H1 (cell line): ENCODE measurements at regions not wholly inside any gene's neighbourhood (a gene's known extent, or its start where the extent isn't known, plus 50 kb on each side); places are given as distances from the start of the nearest gene placed in this dataset.

ENCODE experiments used
- CTCF ChIA-PET: fragments of 300-600 bp; sonication (Branson Sonifier 250); formaldehyde crosslinking; loops from one replicate; lab custom pipeline; 2021; ENCODE audit not compliant: partially characterized antibody; lab: Charles Lee
- POLR2A ChIA-PET: fragments of 300-600 bp; sonication (Branson Sonifier 250); formaldehyde crosslinking; loops from one replicate; lab custom pipeline; 2021; ENCODE audit warnings: inconsistent platforms; ENCODE audit not compliant: partially characterized antibody; lab: Charles Lee
- DNase-seq, 2 experiments: peaks; one replicate each; pipeline versions ENCODE4 v3.0.0 to v3.0.0-alpha.2; 2010 to 2022; ENCODE audit warnings: low spot score in 2 of 2, low read depth in 1 of 2, mixed read lengths in 1 of 2
- FAIRE-seq: peaks from 2 replicates; lab custom pipeline; 2011; peaks lifted over from hg19 to GRCh38; lab: Jason Lieb, UNC
- H2AFZ ChIP-seq: 2 replicates; pipeline ENCODE4 v1.8.1; 2012; ENCODE audit warnings: low read length, inconsistent platforms
- H2AK5ac ChIP-seq: 2 replicates; pipeline ENCODE4 v1.6.1; 2013; ENCODE audit warnings: low read depth, low read length
- H2BK120ac ChIP-seq: replicated peaks from 2 replicates; pipeline ENCODE3; 2013; ENCODE audit warnings: low read depth, low read length, inconsistent platforms
- H2BK12ac ChIP-seq: 2 replicates; pipeline ENCODE4 v1.6.1; 2013; ENCODE audit warnings: low read depth, low read length
- H2BK15ac ChIP-seq: 2 replicates; pipeline ENCODE4 v1.6.1; 2013; ENCODE audit warnings: low read length
- H2BK20ac ChIP-seq: 2 replicates; pipeline ENCODE4 v1.6.1; 2013; ENCODE audit warnings: low read length
- H2BK5ac ChIP-seq: 2 replicates; pipeline ENCODE4 v1.6.1; 2013; ENCODE audit warnings: low read depth, low read length
- H3K14ac ChIP-seq: 2 replicates; pipeline ENCODE4 v1.6.1; 2013; ENCODE audit warnings: inconsistent platforms; ENCODE audit not compliant: insufficient read length
- H3K18ac ChIP-seq: 2 replicates; pipeline ENCODE4 v1.6.1; 2013; ENCODE audit warnings: low read length; ENCODE audit errors: extremely low read depth
- H3K23ac ChIP-seq: 2 replicates; pipeline ENCODE4 v1.6.1; 2013; ENCODE audit warnings: inconsistent platforms; ENCODE audit not compliant: insufficient read length
- H3K23me2 ChIP-seq: 2 replicates; pipeline ENCODE4 v1.6.1; 2013; ENCODE audit warnings: low read depth, low read length
- H3K27ac ChIP-seq: 2 replicates; pipeline ENCODE4 v1.6.1; 2011; ENCODE audit warnings: low read depth, low read length, inconsistent platforms
- H3K27me3 ChIP-seq, 4 experiments: replicated peaks in 1 of 4; 1 replicate in 1 of 4; 2 replicates in 3 of 4; pipeline versions ENCODE4 v1.6.1 to v1.8.1; 2011 to 2013; ENCODE audit warnings: low read length in 3 of 4, mild to moderate bottlenecking in 3 of 4, inconsistent platforms in 2 of 4, mixed read lengths in 2 of 4, moderate library complexity in 1 of 4; ENCODE audit not compliant: control insufficient read depth in 3 of 4, insufficient read depth in 3 of 4; ENCODE audit errors: extremely low read depth in 1 of 4
- H3K36me3 ChIP-seq, 4 experiments: 2 replicates each; pipeline versions ENCODE4 v1.6.1 to v1.8.1; 2011 to 2013; ENCODE audit warnings: mild to moderate bottlenecking in 4 of 4, low read length in 3 of 4, moderate library complexity in 2 of 4, control low read depth in 1 of 4, inconsistent platforms in 1 of 4; ENCODE audit not compliant: insufficient read depth in 4 of 4, control insufficient read depth in 2 of 4
- H3K4ac ChIP-seq: replicated peaks from 2 replicates; pipeline ENCODE3; 2013; ENCODE audit warnings: low read length, low read depth, mixed read lengths, inconsistent platforms; ENCODE audit not compliant: insufficient read length
- H3K4me1 ChIP-seq, 4 experiments: replicated peaks in 1 of 4; 1 replicate in 1 of 4; 2 replicates in 3 of 4; pipeline versions ENCODE4 v1.6.1 to v1.8.1; 2011 to 2013; ENCODE audit warnings: low read length in 3 of 4, inconsistent platforms in 2 of 4, mixed read lengths in 1 of 4; ENCODE audit not compliant: insufficient read depth in 4 of 4, control insufficient read depth in 3 of 4
- H3K4me2 ChIP-seq, 2 experiments: 2 replicates each; pipeline versions ENCODE4 v1.6.1 to v1.8.1; 2011 to 2013; ENCODE audit warnings: low read depth in 2 of 2, low read length in 2 of 2, control low read depth in 1 of 2, inconsistent platforms in 1 of 2, mild to moderate bottlenecking in 1 of 2; ENCODE audit not compliant: insufficient read depth in 1 of 2
- H3K4me3 ChIP-seq, 4 experiments: fragments of 200-600, 300-600 bp in 1 of 4; sonication (generic), shearing (Covaris generic), sonication (Bioruptor Twin) in 1 of 4; 2 replicates each; pipeline versions ENCODE4 v1.5.1 to v1.8.1; 2011 to 2016; ENCODE audit warnings: low read length in 4 of 4, low read depth in 3 of 4, control low read depth in 2 of 4, inconsistent platforms in 2 of 4, mild to moderate bottlenecking in 2 of 4, mixed read lengths in 1 of 4, moderate library complexity in 1 of 4; ENCODE audit not compliant: insufficient read depth in 2 of 4; ENCODE audit errors: extremely low read depth in 1 of 4
- H3K56ac ChIP-seq: replicated peaks from 2 replicates; pipeline ENCODE3; 2013; ENCODE audit warnings: low read depth, mild to moderate bottlenecking, mixed read lengths, low read length, inconsistent platforms; ENCODE audit not compliant: insufficient read length
- H3K79me1 ChIP-seq: 2 replicates; pipeline ENCODE4 v1.6.1; 2013; ENCODE audit warnings: low read depth, low read length, control low read depth
- H3K79me2 ChIP-seq, 2 experiments: 2 replicates each; pipeline versions ENCODE4 v1.6.1 to v1.8.1; 2012 to 2013; ENCODE audit warnings: low read length in 2 of 2, mild to moderate bottlenecking in 2 of 2, inconsistent platforms in 1 of 2; ENCODE audit not compliant: insufficient read depth in 2 of 2, control insufficient read depth in 1 of 2
- H3K9ac ChIP-seq, 4 experiments: replicated peaks in 1 of 4; 1 replicate in 1 of 4; 2 replicates in 3 of 4; pipeline versions ENCODE4 v1.6.1 to v1.8.1; 2011 to 2013; ENCODE audit warnings: low read depth in 3 of 4, low read length in 3 of 4, control low read depth in 2 of 4, mild to moderate bottlenecking in 2 of 4, moderate library complexity in 2 of 4, inconsistent platforms in 1 of 4; ENCODE audit errors: extremely low read depth in 1 of 4
- H3K9me3 ChIP-seq, 2 experiments: 2 replicates each; pipeline versions ENCODE4 v1.6.1 to v1.8.1; 2012 to 2013; ENCODE audit warnings: mild to moderate bottlenecking in 2 of 2, moderate library complexity in 2 of 2, control low read depth in 1 of 2, inconsistent platforms in 1 of 2, low read depth in 1 of 2, low read length in 1 of 2, mixed read lengths in 1 of 2; ENCODE audit not compliant: insufficient read depth in 2 of 2
- H4K20me1 ChIP-seq, 2 experiments: replicated peaks in 1 of 2; 2 replicates each; pipeline versions ENCODE3 to v1.8.1; 2011 to 2013; ENCODE audit warnings: inconsistent platforms in 2 of 2, low read length in 2 of 2, mild to moderate bottlenecking in 1 of 2; ENCODE audit not compliant: insufficient read depth in 2 of 2, control insufficient read depth in 1 of 2
- H4K5ac ChIP-seq: 2 replicates; pipeline ENCODE4 v1.6.1; 2013; ENCODE audit warnings: low read length, low read depth, mixed read lengths, inconsistent platforms; ENCODE audit not compliant: insufficient read length
- H4K8ac ChIP-seq: 2 replicates; pipeline ENCODE4 v1.8.0; 2013; ENCODE audit warnings: mild to moderate bottlenecking, moderate library complexity, low read length, inconsistent platforms; ENCODE audit not compliant: insufficient read depth; ENCODE audit errors: extremely low read depth
- H4K91ac ChIP-seq: replicated peaks from 2 replicates; pipeline ENCODE3; 2013; ENCODE audit warnings: low read length, mixed read lengths, inconsistent platforms; ENCODE audit not compliant: insufficient read length
- EZH2 ChIP-seq: fragments of 200-600 bp; sonication (generic); IDR thresholded peaks from 2 replicates; pipeline ENCODE4 v1.7.1; 2012; ENCODE audit warnings: low read depth, mild to moderate bottlenecking, moderate library complexity, low read length, inconsistent platforms; ENCODE audit not compliant: severe bottlenecking
- HDAC6 ChIP-seq: IDR thresholded peaks from one replicate; pipeline ENCODE4 v1.7.1; 2012; ENCODE audit warnings: low read depth, mild to moderate bottlenecking, inconsistent platforms, low read length, moderate library complexity
- POLR2A ChIP-seq, 2 experiments: IDR thresholded peaks; 1 replicate in 1 of 2; 2 replicates in 1 of 2; pipeline ENCODE4 v1.6.1; 2011; ENCODE audit warnings: low read depth in 2 of 2, low read length in 2 of 2, mild to moderate bottlenecking in 2 of 2; ENCODE audit errors: control extremely low read depth in 1 of 2
- TAF7 ChIP-seq: optimal IDR thresholded peaks from 2 replicates; pipeline ENCODE3; 2011; ENCODE audit warnings: low read depth, mild to moderate bottlenecking, inconsistent platforms, low read length, moderate library complexity, borderline replicate concordance
- WGBS, 2 experiments: shearing (Covaris generic) in 1 of 2; methylation state at CpG; one replicate each; pipeline versions ENCODE4 v1.1.6 to v1.1.7; 2013 to 2015; ENCODE audit warnings: low lambda C conversion rate in 2 of 2, mixed read lengths in 2 of 2, inconsistent platforms in 1 of 2, low coverage in 1 of 2, missing lambda C conversion rate in 1 of 2; ENCODE audit not compliant: insufficient replicate concordance in 2 of 2, insufficient coverage in 1 of 2, insufficient read length in 1 of 2; ENCODE audit errors: extremely low coverage in 1 of 2, missing lambda C conversion rate in 1 of 2; 5-methylcytosine and 5-hydroxymethylcytosine counted together

DNA sequence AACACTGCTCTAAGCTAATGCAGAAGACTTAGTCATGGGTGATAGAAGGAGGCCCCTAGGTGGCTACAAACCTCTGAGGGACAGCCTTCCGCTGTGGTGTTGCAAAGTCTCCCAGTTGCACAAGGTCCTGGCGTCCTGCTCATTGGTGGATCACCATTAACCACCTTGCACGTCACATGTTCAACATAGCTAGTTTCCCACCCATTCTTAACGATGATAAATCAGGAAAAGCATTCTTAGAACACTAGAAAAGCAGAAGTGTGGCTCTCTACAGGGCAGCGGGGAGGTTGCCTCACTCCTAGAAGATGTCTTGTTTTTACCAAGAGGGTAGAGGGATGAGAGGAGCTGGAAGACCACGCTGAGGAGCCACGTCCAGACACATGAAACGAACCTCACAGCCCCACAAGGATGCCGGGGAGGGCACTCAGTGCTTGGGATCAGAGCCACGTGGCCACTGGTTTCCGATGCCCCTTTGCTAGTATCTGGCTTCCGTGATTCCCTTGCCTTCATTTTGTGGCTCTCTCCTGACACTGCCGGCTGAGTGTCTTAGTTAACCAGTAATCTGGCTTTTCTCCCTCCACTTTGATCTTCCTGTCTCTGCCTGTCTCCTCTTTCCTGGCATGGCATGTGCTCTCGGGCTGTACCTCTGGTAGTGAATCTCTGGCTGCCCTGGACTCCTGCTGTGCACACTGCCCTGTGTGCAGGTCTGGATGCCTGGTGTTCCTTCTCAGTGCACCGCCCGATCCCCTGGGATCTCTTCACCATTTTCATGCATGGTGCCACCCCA is 91.4 kb upstream of the NEDD9 start:
- Histone ChIP-seq H3K36me3 (no peaks in the 10 kb centered on the region; a peak in 1 of 8 replicates), H4K5ac (no peak overlapping the region), H2BK20ac (no peak overlapping the region), H4K8ac (peak overlapping the region; percentile 43; the same call in 1 of the 2 replicates), H3K18ac (no peak overlapping the region), H3K9me3 (no peaks in the 10 kb centered on the region), H3K27me3 (no peaks in the 10 kb centered on the region; a peak in 1 of 7 replicates), H3K4me1 (peaks cover 0 to 3% (median 2%) of the 10 kb centered on the region in 4 experiments; a peak in 1 of 7 replicates), H3K23me2 (peaks cover 6% of the 10 kb centered on the region; the same call in 1 of the 2 replicates), H3K79me2 (peaks cover 0 to 4% of the 10 kb centered on the region in 2 experiments; a peak in 1 of 4 replicates), H3K4ac (no peak overlapping the region), H3K14ac (no peak overlapping the region), H3K79me1 (no peaks in the 10 kb centered on the region), H2AK5ac (no peak overlapping the region), H3K4me3 (no peak overlapping the region), H4K20me1 (peaks cover 0 to 6% of the 10 kb centered on the region in 2 experiments), H4K91ac (no peak overlapping the region), H2BK120ac (no peak overlapping the region), H2BK12ac (no peak overlapping the region), H3K23ac (no peak overlapping the region), H3K9ac (no peak overlapping the region), H3K56ac (no peak overlapping the region), H3K4me2 (no peak overlapping the region), H2AFZ (no peak overlapping the region), H2BK15ac (no peak overlapping the region), H3K27ac (no peak overlapping the region), H2BK5ac (no peak overlapping the region)
- CTCF ChIA-PET, result interaction anchor here (1.1 kb wide), 1 partner anchor 88 kb away, joined by 3 read pairs; no protein-coding TSS in a partner anchor
- POLR2A ChIA-PET, result no interaction called here
- TF ChIP-seq TAF7 (no peak), POLR2A (IDR thresholded peaks at IDR 0.05; ENCODE audit: control extremely low read depth in 1 of 2, low read depth in 2 of 2, low read length in 2 of 2) (no peak), HDAC6 (no peak), EZH2 (no peak)
- DNase-seq (no peak), FAIRE-seq (no peak)
- WGBS, 2 experiments, result 90% methylated on average over 15 of the region's 16 CpGs; no CpG with 5 or more reads in 1 of the 2 experiments
